WI38 (cell line): ENCODE measurements at regions not wholly inside any gene's neighbourhood (a gene's known extent, or its start where the extent isn't known, plus 50 kb on each side); places are given as distances from the start of the nearest gene placed in this dataset.

Experiments
- H3K4me3 ChIP-seq: 2 replicates; pipeline ENCODE4 v1.5.1; 2011; ENCODE audit warnings: low read depth, mild to moderate bottlenecking, control low read depth, low read length
- TF ChIP-seq, protein P1 (sequence below): IDR thresholded peaks from 2 replicates; pipeline ENCODE4 v1.5.1; 2012; ENCODE audit warnings: low read depth, mild to moderate bottlenecking, control low read depth, low read length

DNA sequence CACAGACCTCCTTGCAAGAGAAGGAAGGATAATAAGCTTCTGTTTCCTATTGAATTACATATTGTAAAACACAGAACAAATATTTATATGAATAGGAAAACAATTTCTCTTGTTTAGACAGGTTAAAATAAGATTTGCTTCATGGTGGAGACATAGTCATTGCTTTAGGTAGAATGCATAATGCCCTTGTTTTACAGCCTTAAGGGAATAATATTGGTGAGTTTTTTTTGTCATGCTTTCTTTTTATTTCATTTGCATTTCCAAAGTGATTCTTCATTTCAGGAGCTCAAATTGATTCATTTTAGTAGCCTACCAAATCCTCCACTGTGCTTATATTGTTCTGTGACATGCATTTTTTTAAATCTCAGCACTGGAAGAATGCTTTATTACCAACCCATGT lies 690.7 kb downstream of the OLFM4 start:
- TF ChIP-seq, protein P1, sequence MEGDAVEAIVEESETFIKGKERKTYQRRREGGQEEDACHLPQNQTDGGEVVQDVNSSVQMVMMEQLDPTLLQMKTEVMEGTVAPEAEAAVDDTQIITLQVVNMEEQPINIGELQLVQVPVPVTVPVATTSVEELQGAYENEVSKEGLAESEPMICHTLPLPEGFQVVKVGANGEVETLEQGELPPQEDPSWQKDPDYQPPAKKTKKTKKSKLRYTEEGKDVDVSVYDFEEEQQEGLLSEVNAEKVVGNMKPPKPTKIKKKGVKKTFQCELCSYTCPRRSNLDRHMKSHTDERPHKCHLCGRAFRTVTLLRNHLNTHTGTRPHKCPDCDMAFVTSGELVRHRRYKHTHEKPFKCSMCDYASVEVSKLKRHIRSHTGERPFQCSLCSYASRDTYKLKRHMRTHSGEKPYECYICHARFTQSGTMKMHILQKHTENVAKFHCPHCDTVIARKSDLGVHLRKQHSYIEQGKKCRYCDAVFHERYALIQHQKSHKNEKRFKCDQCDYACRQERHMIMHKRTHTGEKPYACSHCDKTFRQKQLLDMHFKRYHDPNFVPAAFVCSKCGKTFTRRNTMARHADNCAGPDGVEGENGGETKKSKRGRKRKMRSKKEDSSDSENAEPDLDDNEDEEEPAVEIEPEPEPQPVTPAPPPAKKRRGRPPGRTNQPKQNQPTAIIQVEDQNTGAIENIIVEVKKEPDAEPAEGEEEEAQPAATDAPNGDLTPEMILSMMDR, result no peak
- no peak overlapping the region for H3K4me3 ChIP-seq

- TF ChIP-seq, protein P1, result no peak
- H3K4me3 ChIP-seq, result no peak overlapping the region
These were observed 704.1 kb downstream of the OLFM4 start for GRCh38 chr13:53732664-53733063.

- no peak overlapping the region for H3K4me3 ChIP-seq
- TF ChIP-seq, protein P1, result no peak
These were observed 715.3 kb downstream of the OLFM4 start for GRCh38 chr13:53743906-53744305.

- TF ChIP-seq, protein P1, result no peak
- H3K4me3 ChIP-seq, result no peak overlapping the region
These were observed 719.2 kb downstream of the OLFM4 start for GRCh38 chr13:53747825-53748224.

DNA sequence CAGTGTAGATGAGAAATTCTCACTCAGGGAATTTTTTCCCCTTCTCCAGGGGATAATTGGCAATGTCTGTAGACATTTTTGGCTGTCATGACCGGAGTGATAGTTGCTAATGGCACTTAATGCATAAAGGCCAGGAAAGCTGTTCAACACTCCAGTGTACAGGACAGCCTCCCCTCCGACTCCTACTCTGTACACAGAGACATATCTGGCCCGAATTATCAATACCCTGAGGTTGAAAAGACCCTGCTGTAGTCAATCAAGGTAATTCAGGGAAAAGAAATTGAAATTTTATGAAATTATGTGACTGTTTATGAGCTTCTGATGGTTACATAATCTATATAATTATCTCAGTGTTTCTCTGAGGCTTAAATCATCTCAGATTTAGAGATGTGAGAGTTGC lies 720.7 kb downstream of the OLFM4 start:
- no peak overlapping the region for H3K4me3 ChIP-seq
- TF ChIP-seq, protein P1, result no peak

DNA sequence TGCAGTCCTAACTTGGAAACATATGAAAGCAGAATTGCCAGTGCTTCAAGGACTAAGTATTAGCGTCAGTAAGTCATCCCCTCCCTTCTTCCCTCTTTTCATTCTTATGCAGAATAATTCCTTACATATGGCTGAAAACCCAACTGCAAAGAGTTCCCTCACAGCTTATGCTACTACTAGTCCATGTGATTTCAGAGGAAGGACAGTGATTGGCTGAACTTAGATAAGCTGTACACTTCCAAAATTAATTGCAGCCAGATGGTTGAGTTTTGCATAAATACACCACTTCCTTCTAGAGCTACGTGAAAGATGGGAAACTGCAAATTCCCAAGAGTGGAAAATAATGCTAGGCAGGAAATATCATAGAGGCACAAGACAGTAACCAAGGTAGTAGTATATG lies 730.4 kb downstream of the OLFM4 start:
- H3K4me3 ChIP-seq, result no peak overlapping the region
- TF ChIP-seq, protein P1, result no peak

DNA sequence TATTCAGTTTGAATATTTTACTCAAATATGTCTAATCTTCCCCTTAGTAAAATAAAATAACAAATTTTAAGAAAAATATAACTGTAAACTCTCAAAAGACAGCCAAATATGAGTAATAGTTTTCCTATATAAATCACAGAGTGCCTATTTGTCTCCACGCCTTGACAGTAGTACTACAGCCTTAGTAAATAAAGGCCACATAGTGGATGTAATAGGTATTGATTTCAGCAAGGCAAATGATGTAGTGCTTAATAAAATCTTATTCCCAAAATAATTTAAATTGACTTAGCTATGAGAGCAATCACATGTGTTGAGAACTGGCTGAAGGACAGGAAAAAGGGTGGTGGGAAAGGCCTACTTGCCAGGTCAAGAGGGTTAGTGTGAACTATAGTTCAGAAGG lies 747.2 kb downstream of the OLFM4 start:
- TF ChIP-seq, protein P1, result no peak
- H3K4me3 ChIP-seq, result no peak overlapping the region
